HepG2 (cell line): ENCODE measurements at regions not wholly inside any gene's neighbourhood (a gene's known extent, or its start where the extent isn't known, plus 50 kb on each side); places are given as distances from the start of the nearest gene placed in this dataset.
A peak's percentile ranks its signal among the peaks of the same experiment; 100 is the strongest.

Experiments used
- ATAC-seq: fragments of 200-7000 bp; cut with Tn5 transposase; 3 replicates; pipeline ENCODE4 v1.9.1; 2020; ENCODE audit warnings: mild to moderate bottlenecking, moderate library complexity
- BruUV-seq: library from RNA; stranded (reverse); fragments of 400-500 nt; replicated peaks from 2 replicates; lab custom pipeline; 2021; lab: Mats Ljungman, UMichigan
- CTCF ChIA-PET: fragments of 300-600 bp; formaldehyde crosslinking; extraction: SDS; loops from one replicate; lab custom pipeline; 2021; ENCODE audit warnings: low total read pairs, inconsistent platforms, low intra/inter-chr PET ratio; lab: Yijun Ruan, JAX
- POLR2A ChIA-PET: fragments of 350-600 bp; sonication (Branson Sonifier 250); formaldehyde crosslinking; loops from one replicate; lab custom pipeline; 2020; ENCODE audit warnings: antibody characterized with exemption, inconsistent platforms; lab: Yijun Ruan, JAX
- DNase-seq: peaks from one replicate; pipeline ENCODE4 v3.0.0-alpha.2; 2015; ENCODE audit warnings: low spot score
- FAIRE-seq: peaks from 3 replicates; lab custom pipeline; 2011; peaks lifted over from hg19 to GRCh38; lab: Jason Lieb, UNC
- H2AFZ ChIP-seq: one replicate; pipeline ENCODE4 v1.6.1; 2011; ENCODE audit warnings: low read length, inconsistent platforms
- H3K27ac ChIP-seq: fragments of 300-600 bp; 3 replicates; pipeline ENCODE4 v1.8.0; 2011; ENCODE audit warnings: mixed run types, mild to moderate bottlenecking, mixed read lengths, low read length, inconsistent platforms; ENCODE audit not compliant: insufficient read depth; ENCODE audit errors: extremely low read length
- H3K27me3 ChIP-seq, 2 experiments: fragments of 200-600 bp in 1 of 2; 2 replicates in 1 of 2; 3 replicates in 1 of 2; pipeline versions ENCODE4 v1.6.0 to v1.8.0; 2011; ENCODE audit warnings: low read length in 2 of 2, mild to moderate bottlenecking in 2 of 2, moderate library complexity in 2 of 2, inconsistent platforms in 1 of 2; ENCODE audit not compliant: insufficient read depth in 2 of 2, control insufficient read depth in 1 of 2
- H3K36me3 ChIP-seq, 2 experiments: fragments of 200-600 bp in 1 of 2; replicated peaks in 1 of 2; 2 replicates in 1 of 2; 3 replicates in 1 of 2; pipeline versions ENCODE4 v1.5.1 to v1.8.0; 2011; ENCODE audit warnings: low read length in 2 of 2, inconsistent platforms in 1 of 2; ENCODE audit not compliant: insufficient read depth in 2 of 2, control insufficient read depth in 1 of 2
- H3K4me1 ChIP-seq: 2 replicates; pipeline ENCODE4 v1.5.1; 2012; ENCODE audit warnings: low read length, inconsistent platforms; ENCODE audit not compliant: insufficient read depth
- H3K4me2 ChIP-seq: 2 replicates; pipeline ENCODE4 v1.6.0; 2011; ENCODE audit warnings: low read depth, low read length, inconsistent platforms
- H3K4me3 ChIP-seq, 3 experiments: fragments of 200-600 bp in 1 of 3; sonication (generic), shearing (Covaris generic) in 1 of 3; replicated peaks in 1 of 3; 2 replicates each; pipeline ENCODE4 v1.5.1; 2011 to 2016; ENCODE audit warnings: low read length in 3 of 3, inconsistent platforms in 2 of 3, low read depth in 2 of 3, mild to moderate bottlenecking in 2 of 3, control low read depth in 1 of 3, mixed read lengths in 1 of 3; ENCODE audit not compliant: insufficient read depth in 1 of 3
- H3K79me2 ChIP-seq: one replicate; pipeline ENCODE4 v1.6.1; 2011; ENCODE audit warnings: low read length, inconsistent platforms; ENCODE audit not compliant: insufficient read depth
- H3K9ac ChIP-seq: 2 replicates; pipeline ENCODE4 v1.6.0; 2011; ENCODE audit warnings: mild to moderate bottlenecking, low read depth, low read length, inconsistent platforms; ENCODE audit not compliant: insufficient read depth
- H3K9me3 ChIP-seq: 2 replicates; pipeline ENCODE4 v1.5.1; 2012; ENCODE audit warnings: mild to moderate bottlenecking, low read length
- H4K20me1 ChIP-seq: 2 replicates; pipeline ENCODE4 v1.6.0; 2011; ENCODE audit warnings: inconsistent platforms, mild to moderate bottlenecking, low read length, moderate library complexity; ENCODE audit not compliant: insufficient read depth
- IRF2 ChIP-seq: IDR thresholded peaks from 2 replicates; pipeline ENCODE4 v1.6.1; 2018; ENCODE audit warnings: missing genetic modification reagents, missing compliant biosample characterization
- TBX3 ChIP-seq: fragments of 450-650 bp; IDR thresholded peaks from 2 replicates; pipeline ENCODE4 v1.6.1; 2017; ENCODE audit warnings: antibody characterized with exemption, mild to moderate bottlenecking, inconsistent platforms, borderline replicate concordance
- ZFP90 ChIP-seq: sonication (generic); formaldehyde crosslinking; IDR thresholded peaks from 2 replicates; pipeline ENCODE4 v1.8.0; 2022; ENCODE audit warnings: missing genetic modification reagents, mild to moderate bottlenecking, inconsistent platforms, borderline replicate concordance
- ZNF256 ChIP-seq: sonication (generic); formaldehyde crosslinking; conservative IDR thresholded peaks from 2 replicates; pipeline ENCODE4 v1.4.0; 2020; ENCODE audit warnings: missing genetic modification reagents
- ZNF570 ChIP-seq: sonication (generic); formaldehyde crosslinking; IDR thresholded peaks from 2 replicates; pipeline ENCODE4 v1.4.0; 2020; ENCODE audit warnings: mild to moderate bottlenecking, missing genetic modification reagents, borderline replicate concordance
- ZNF841 ChIP-seq: sonication (generic); formaldehyde crosslinking; IDR thresholded peaks from 2 replicates; pipeline ENCODE4 v1.8.1; 2023; ENCODE audit warnings: missing genetic modification reagents, borderline replicate concordance
- WGBS: methylation state at CpG from one replicate; pipeline ENCODE4 v1.1.6; 2017; ENCODE audit warnings: low lambda C conversion rate; 5-methylcytosine and 5-hydroxymethylcytosine counted together
- in situ Hi-C: cut with HindIII; loops from 2 replicates; pipeline ENCODE4 v1.10.0; 2017; ENCODE audit warnings: low pct_unique_long_range_greater_than_20kb; ENCODE audit not compliant: extremely low pct_ligation_motif_present
- intact Hi-C: fragments of 100-400 bp; cut with micrococcal nuclease; formaldehyde crosslinking; loops from one replicate; pipeline ENCODE4 v1.10.0; 2022; ENCODE audit not compliant: unreplicated experiment
- TF ChIP-seq, protein P1 (sequence below): sonication (generic); formaldehyde crosslinking; IDR thresholded peaks from one replicate; pipeline ENCODE4 v1.5.1; 2020; ENCODE audit warnings: mild to moderate bottlenecking, missing genetic modification reagents; ENCODE audit errors: not compliant biosample characterization
- TF ChIP-seq, protein P2 (sequence below): IDR thresholded peaks from 2 replicates; pipeline ENCODE4 v1.4.0; 2020; ENCODE audit warnings: mild to moderate bottlenecking, missing genetic modification reagents

GRCh38 chr3:72520690-72521308 is 327.4 kb downstream of the SHQ1 start:
- DNase-seq = peak; percentile 53
- POLR2A ChIA-PET = no interaction called here
- H3K36me3 ChIP-seq = no peaks in the 10 kb centered on the region
- peak overlapping the region; percentile 56 for H3K4me2 ChIP-seq
- 0 out of 5 replicates have a peak, but pooled peaks cover 0 to 5% of the 10 kb centered on the region in 2 experiments for H3K27me3 ChIP-seq
- H2AFZ ChIP-seq = no peak overlapping the region
- peaks cover 63% of the 10 kb centered on the region for H3K4me1 ChIP-seq
- CTCF ChIA-PET = no interaction called here
- ATAC-seq = peak; percentile 71
- no peak overlapping the region for H3K4me3 ChIP-seq
- no peak for FAIRE-seq
- no peak overlapping the region for H3K9ac ChIP-seq
- 0% methylated on average over 5 of the region's 8 CpGs for WGBS
- no TSS peak for BruUV-seq
- in situ Hi-C loops = no loop called here
- no peaks in the 10 kb centered on the region for H4K20me1 ChIP-seq
- intact Hi-C loops = no loop called here
- H3K79me2 ChIP-seq = no peaks in the 10 kb centered on the region
- H3K9me3 ChIP-seq = no peaks in the 10 kb centered on the region
- H3K27ac ChIP-seq = no peak overlapping the region
- TF ChIP-seq, protein P1, sequence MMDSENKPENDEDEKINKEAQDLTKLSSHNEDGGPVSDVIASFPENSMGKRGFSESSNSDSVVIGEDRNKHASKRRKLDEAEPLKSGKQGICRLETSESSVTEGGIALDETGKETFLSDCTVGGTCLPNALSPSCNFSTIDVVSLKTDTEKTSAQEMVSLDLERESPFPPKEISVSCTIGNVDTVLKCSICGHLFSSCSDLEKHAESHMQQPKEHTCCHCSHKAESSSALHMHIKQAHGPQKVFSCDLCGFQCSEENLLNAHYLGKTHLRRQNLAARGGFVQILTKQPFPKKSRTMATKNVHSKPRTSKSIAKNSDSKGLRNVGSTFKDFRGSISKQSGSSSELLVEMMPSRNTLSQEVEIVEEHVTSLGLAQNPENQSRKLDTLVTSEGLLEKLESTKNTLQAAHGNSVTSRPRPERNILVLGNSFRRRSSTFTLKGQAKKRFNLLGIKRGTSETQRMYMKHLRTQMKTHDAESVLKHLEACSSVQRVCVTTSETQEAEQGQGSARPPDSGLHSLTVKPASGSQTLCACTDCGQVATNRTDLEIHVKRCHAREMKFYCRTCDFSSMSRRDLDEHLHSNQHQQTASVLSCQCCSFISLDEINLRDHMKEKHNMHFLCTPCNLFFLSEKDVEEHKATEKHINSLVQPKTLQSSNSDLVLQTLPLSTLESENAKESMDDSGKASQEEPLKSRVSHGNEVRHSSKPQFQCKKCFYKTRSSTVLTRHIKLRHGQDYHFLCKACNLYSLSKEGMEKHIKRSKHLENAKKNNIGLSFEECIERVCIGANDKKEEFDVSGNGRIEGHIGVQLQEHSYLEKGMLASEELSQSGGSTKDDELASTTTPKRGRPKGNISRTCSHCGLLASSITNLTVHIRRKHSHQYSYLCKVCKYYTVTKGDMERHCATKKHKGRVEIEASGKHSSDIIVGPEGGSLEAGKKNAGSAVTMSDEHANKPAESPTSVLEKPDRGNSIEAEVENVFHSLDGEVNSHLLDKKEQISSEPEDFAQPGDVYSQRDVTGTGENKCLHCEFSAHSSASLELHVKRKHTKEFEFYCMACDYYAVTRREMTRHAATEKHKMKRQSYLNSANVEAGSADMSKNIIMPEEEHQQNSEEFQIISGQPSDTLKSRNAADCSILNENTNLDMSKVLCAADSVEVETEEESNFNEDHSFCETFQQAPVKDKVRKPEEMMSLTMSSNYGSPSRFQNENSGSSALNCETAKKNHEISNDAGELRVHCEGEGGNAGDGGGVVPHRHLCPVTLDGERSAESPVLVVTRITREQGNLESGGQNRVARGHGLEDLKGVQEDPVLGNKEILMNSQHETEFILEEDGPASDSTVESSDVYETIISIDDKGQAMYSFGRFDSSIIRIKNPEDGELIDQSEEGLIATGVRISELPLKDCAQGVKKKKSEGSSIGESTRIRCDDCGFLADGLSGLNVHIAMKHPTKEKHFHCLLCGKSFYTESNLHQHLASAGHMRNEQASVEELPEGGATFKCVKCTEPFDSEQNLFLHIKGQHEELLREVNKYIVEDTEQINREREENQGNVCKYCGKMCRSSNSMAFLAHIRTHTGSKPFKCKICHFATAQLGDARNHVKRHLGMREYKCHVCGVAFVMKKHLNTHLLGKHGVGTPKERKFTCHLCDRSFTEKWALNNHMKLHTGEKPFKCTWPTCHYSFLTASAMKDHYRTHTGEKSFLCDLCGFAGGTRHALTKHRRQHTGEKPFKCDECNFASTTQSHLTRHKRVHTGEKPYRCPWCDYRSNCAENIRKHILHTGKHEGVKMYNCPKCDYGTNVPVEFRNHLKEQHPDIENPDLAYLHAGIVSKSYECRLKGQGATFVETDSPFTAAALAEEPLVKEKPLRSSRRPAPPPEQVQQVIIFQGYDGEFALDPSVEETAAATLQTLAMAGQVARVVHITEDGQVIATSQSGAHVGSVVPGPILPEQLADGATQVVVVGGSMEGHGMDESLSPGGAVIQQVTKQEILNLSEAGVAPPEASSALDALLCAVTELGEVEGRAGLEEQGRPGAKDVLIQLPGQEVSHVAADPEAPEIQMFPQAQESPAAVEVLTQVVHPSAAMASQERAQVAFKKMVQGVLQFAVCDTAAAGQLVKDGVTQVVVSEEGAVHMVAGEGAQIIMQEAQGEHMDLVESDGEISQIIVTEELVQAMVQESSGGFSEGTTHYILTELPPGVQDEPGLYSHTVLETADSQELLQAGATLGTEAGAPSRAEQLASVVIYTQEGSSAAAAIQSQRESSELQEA (CRISPR knock-in tag) = no peak
- TF ChIP-seq ZNF841 (CRISPR knock-in tag) (no peak), ZFP90 (CRISPR knock-in tag) (no peak), ZNF570 (CRISPR knock-in tag) (no peak), IRF2 (CRISPR knock-in tag) (no peak), ZNF256 (CRISPR knock-in tag) (no peak), TBX3 (peak; percentile 61; the same call in 1 of the 2 replicates)
- TF ChIP-seq, protein P2, sequence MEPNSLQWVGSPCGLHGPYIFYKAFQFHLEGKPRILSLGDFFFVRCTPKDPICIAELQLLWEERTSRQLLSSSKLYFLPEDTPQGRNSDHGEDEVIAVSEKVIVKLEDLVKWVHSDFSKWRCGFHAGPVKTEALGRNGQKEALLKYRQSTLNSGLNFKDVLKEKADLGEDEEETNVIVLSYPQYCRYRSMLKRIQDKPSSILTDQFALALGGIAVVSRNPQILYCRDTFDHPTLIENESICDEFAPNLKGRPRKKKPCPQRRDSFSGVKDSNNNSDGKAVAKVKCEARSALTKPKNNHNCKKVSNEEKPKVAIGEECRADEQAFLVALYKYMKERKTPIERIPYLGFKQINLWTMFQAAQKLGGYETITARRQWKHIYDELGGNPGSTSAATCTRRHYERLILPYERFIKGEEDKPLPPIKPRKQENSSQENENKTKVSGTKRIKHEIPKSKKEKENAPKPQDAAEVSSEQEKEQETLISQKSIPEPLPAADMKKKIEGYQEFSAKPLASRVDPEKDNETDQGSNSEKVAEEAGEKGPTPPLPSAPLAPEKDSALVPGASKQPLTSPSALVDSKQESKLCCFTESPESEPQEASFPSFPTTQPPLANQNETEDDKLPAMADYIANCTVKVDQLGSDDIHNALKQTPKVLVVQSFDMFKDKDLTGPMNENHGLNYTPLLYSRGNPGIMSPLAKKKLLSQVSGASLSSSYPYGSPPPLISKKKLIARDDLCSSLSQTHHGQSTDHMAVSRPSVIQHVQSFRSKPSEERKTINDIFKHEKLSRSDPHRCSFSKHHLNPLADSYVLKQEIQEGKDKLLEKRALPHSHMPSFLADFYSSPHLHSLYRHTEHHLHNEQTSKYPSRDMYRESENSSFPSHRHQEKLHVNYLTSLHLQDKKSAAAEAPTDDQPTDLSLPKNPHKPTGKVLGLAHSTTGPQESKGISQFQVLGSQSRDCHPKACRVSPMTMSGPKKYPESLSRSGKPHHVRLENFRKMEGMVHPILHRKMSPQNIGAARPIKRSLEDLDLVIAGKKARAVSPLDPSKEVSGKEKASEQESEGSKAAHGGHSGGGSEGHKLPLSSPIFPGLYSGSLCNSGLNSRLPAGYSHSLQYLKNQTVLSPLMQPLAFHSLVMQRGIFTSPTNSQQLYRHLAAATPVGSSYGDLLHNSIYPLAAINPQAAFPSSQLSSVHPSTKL (CRISPR knock-in tag) = peak; percentile 61; the same call in 1 of the 2 replicates
